Sciatic nerve (tissue), 2 donors: ENCODE measurements at regions not wholly inside any gene's neighbourhood (a gene's known extent, or its start where the extent isn't known, plus 50 kb on each side); places are given as distances from the start of the nearest gene placed in this dataset.

ENCODE experiments used
- ATAC-seq: fragments of 200-7000 bp; cut with Tn5 transposase; one replicate; pipeline ENCODE4 v1.9.1; 2020; ENCODE audit warnings: mild to moderate bottlenecking, moderate library complexity
- DNase-seq: peaks from one replicate; pipeline ENCODE4 v3.0.0-alpha.2; 2020; ENCODE audit warnings: low spot score
- intact Hi-C: fragments of 100-400 bp; cut with DNase I; formaldehyde crosslinking; loops from one replicate; pipeline ENCODE4 v1.14.2; 2022
- donor health status: DM: no; HTN: no; CAD: no.
- donor health status: DM: no; HTN: no; CAD: no.

DNA sequence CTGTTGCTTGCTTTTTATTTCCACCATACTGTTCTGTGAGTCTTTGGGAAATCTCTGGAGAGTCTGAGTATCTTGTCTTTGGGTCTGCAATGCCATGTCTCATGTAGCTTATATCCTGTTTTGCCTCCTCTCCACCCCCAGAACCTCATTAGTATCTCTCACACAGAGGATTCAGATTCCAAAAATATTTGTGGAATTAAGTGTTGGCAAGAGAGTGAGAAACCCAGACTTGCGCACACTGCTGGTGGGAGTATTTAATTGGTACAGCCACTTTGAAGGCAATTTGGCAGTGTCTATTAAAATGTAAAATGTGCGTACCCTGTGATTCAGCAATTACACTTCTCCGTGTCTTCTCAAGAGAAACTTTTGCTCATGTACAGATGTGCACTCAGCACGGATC lies 68.6 kb downstream of the ZNF621 start:
- intact Hi-C loops: no loop called here
- ATAC-seq (no peak), DNase-seq (no peak)

DNA sequence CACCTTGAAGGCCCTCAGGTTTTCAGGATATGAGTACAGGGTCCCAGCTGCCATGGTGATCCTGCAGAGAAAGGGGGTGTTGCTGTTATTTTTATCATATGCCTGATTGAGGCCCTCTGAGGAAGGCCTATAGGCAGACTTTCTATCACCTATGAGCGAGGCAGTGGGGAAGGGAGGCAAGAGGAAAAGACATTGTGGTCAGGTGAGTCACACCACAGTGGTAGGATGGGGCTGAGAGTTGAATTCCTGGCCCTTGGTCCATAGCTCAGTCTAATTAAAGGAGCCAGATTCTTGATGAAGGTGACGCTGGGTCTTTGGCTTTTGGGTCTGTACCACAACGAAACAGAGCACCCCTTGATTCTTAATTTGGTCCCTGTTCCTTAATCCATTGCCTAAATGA lies 72.7 kb downstream of the ZNF621 start:
- ATAC-seq: no peak
- intact Hi-C loops: no loop called here
- DNase-seq: no peak

DNA sequence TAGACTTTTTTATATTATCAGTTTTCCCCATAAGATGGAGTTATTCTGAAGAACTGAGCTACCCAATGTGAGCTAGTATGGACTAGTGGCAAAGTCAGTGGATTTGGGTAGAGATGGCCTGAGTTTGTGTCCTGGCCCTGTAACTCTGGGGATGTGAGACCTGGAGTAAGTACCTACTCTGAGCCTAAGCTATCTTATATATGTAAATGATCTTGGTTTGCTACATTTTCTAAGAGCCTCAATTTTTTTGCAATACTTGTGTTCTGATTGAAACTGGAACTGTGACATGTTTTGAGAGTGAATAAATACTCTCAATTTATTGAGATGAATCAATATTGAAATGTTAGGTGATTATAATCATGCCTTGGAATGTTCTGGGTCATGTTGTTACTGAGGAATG lies 73.6 kb downstream of the ZNF621 start:
- no peak for DNase-seq
- no peak for ATAC-seq
- intact Hi-C loops: no loop called here

GRCh38 chr3:40598962-40599361 lies 74.2 kb downstream of the ZNF621 start:
- intact Hi-C loops: no loop called here
- no peak for DNase-seq
- no peak for ATAC-seq

- DNase-seq: no peak
- intact Hi-C loops: no loop called here
- no peak for ATAC-seq
These were observed 78.1 kb downstream of the ZNF621 start for GRCh38 chr3:40602778-40603385.

- intact Hi-C loops: no loop called here
- ATAC-seq (no peak), DNase-seq (no peak)
These were observed 81.2 kb downstream of the ZNF621 start for GRCh38 chr3:40605960-40606359.

GRCh38 chr3:40608091-40608490 lies 83.3 kb downstream of the ZNF621 start:
- intact Hi-C loops: no loop called here
- ATAC-seq: peak; percentile 28
- no peak for DNase-seq

- intact Hi-C loops: no loop called here
- ATAC-seq (no peak), DNase-seq (no peak)
These were observed 88.5 kb downstream of the ZNF621 start for GRCh38 chr3:40613306-40613705.

DNA sequence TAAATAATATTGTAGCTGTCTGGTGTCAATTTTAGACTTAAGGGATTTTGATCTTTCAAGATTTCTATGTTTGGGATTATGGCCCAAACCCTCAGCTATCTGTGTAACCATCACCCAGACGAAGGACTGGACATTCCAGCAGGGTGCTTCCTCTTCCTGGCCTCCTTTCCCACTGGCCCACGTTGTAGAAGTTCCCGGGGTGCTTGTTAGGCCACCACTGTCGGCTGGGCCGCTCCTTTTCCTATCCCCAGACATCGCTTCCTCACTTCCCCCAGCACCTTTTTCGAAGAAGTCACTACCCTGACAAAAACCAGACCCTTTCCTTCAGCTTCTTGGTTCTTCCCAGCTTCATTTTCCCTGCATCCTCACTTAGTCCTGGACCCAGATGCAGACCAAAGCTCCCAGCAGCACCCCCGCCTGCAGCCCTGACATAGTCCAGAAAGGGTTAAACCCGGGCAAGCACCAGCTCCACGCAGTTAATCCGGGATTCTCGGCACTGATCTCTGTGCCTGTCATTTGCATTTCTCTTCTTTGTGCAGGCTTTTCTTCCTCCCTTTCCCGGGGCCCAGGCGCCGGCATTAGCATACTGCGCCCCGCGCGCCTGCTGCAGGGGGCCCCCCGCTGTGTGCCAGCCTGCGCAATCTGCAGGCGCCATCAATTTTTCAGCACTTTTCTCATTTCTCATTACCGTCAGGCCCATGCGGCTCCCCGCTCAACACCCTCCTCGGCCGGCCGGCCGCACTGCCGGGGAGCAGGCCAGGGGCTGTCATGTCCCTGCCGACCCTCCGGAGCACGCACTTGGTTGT lies 90.6 kb downstream of the ZNF621 start:
- DNase-seq (no peak), ATAC-seq (no peak)
- intact Hi-C loops: no loop called here

GRCh38 chr3:40615918-40616819 lies 91.4 kb downstream of the ZNF621 start:
- intact Hi-C loops: no loop called here
- ATAC-seq: no peak
- DNase-seq: no peak

- ATAC-seq (no peak), DNase-seq (no peak)
- intact Hi-C loops: no loop called here
These were observed 92.3 kb downstream of the ZNF621 start for GRCh38 chr3:40617084-40617483.

DNA sequence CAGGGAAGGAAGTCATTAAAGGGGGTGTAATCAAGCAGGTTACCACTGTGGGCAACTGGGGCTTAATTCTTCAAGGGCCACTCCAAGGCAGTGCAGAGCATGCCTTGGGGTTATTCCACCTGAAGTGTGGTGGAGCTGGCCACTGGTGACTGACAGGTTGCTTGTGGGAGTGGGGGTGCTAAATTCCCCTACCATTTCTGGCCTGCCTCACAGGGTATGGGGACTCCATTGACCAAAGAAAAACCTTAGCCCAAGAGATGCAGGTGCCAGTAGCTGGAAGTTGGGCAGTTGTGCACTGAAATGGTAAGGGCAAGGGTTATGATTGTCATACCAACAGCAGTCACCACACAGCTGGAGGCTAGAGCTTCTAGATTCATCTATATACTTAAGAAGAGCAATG lies 93.4 kb downstream of the ZNF621 start:
- intact Hi-C loops: no loop called here
- ATAC-seq: no peak
- no peak for DNase-seq

- DNase-seq (no peak), ATAC-seq (no peak)
- intact Hi-C loops: no loop called here
These were observed 95.4 kb downstream of the ZNF621 start for GRCh38 chr3:40620151-40620550.

- no peak for DNase-seq
- intact Hi-C loops: no loop called here
- no peak for ATAC-seq
These were observed 96.5 kb downstream of the ZNF621 start for GRCh38 chr3:40621252-40621651.

- no peak for ATAC-seq
- DNase-seq: no peak
- intact Hi-C loops: no loop called here
These were observed 98.8 kb downstream of the ZNF621 start for GRCh38 chr3:40623567-40623966.

DNA sequence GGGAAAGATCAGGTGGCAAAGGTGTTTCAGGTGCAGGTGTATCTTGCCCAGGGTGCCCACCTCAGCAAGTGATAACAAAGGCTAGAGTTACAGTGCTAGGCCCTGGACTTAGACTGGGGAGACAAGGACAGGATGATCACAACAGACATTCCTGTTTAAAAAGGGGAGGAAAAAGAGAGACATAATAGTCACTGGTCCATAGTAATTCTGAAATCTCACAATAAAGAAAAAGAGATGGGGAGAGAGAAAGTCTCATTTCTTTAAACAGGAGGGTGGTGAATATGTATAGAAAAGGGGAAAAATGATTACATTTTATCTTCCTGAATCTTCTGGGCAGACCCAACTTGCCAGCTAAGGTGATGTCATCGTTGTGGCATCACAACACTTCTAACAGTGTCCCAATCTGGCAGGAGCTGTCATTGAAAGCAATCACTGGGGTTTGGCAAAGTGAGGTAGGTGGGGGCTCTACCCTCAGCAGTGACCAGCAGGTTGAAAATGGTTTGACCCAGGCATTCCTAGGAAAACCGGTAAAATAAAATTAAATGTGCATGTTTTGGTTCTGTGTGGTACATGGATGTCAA lies 99.5 kb downstream of the ZNF621 start:
- intact Hi-C loops: no loop called here
- ATAC-seq (no peak), DNase-seq (no peak)

GRCh38 chr3:40627095-40627494 lies 102.3 kb downstream of the ZNF621 start:
- intact Hi-C loops: no loop called here
- ATAC-seq: no peak
- no peak for DNase-seq

DNA sequence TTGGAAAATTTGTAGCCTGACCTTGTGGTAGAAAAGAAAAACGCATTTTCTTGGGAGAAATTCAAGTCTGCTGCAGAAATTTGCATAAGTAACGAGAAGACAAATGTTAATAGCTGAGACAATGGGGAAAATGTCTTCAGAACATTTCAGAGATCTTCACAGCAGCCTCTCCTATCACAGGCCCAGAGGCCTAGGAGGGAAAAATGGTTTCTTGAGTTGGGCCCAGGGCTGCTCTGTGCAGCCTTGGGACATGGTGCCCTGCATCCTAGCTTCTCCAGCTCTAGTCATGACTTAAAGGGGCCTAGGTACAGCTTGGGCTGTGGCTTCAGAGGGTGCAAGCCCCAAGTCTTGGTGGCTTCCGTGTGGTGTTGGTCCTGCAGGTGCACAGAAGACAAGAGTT lies 104.2 kb downstream of the ZNF621 start:
- intact Hi-C loops: no loop called here
- DNase-seq: no peak
- ATAC-seq: no peak

- DNase-seq (no peak), ATAC-seq (no peak)
- intact Hi-C loops: no loop called here
These were observed 106.7 kb downstream of the ZNF621 start for GRCh38 chr3:40631341-40631995.
